ENCODE measurements at regions not wholly inside any gene's neighbourhood (a gene's known extent, or its start where the extent isn't known, plus 50 kb on each side); places are given as distances from the start of the nearest gene placed in this dataset.

DNA sequence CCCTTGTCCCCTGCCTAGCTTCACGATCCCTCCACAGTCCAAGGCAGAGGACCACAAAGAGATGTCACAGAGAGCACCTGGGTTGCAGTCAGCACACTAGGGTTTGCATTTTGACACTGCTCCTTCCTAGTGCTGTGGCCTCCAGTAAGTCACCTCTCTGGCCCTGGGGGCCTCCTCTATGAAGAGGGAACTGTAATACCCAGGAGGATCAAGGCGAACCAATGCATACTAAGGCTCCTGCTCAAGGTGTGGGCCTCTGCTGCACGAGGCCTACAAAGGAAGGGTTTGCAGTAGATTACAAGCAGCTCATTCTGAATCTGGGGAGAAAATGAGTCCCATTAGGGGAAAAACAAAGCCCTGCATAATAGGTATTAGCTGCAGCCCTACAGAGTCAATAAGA, 72.3 kb upstream of the FZD7 start:
- Histone ChIP-seq H3K36me3 (no peaks in the 10 kb centered on the region), H3K9me3 (no peaks in the 10 kb centered on the region), H3K4me3 (no peak overlapping the region), H3K27me3 (no peaks in the 10 kb centered on the region), H3K4me1 (peaks cover under 1% of the 10 kb centered on the region), H3K27ac (no peak overlapping the region)
- DNase-seq (ENCODE audit: extremely low spot score in 2 of 2) = no peak
- TF ChIP-seq POLR2AphosphoS5 (IDR thresholded peaks at IDR 0.05; ENCODE audit: insufficient read depth in 1 of 2, low read depth in 1 of 2) = no peak
- TF ChIP-seq, protein P1, sequence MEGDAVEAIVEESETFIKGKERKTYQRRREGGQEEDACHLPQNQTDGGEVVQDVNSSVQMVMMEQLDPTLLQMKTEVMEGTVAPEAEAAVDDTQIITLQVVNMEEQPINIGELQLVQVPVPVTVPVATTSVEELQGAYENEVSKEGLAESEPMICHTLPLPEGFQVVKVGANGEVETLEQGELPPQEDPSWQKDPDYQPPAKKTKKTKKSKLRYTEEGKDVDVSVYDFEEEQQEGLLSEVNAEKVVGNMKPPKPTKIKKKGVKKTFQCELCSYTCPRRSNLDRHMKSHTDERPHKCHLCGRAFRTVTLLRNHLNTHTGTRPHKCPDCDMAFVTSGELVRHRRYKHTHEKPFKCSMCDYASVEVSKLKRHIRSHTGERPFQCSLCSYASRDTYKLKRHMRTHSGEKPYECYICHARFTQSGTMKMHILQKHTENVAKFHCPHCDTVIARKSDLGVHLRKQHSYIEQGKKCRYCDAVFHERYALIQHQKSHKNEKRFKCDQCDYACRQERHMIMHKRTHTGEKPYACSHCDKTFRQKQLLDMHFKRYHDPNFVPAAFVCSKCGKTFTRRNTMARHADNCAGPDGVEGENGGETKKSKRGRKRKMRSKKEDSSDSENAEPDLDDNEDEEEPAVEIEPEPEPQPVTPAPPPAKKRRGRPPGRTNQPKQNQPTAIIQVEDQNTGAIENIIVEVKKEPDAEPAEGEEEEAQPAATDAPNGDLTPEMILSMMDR (IDR thresholded peaks at IDR 0.05) = no peak
- no peak for TF ChIP-seq POLR2A (IDR thresholded peaks at IDR 0.05)
- intact Hi-C loops (cut with DNase I) = no loop called here

GRCh38 chr2:201962774-201963562, 70.7 kb upstream of the FZD7 start:
- intact Hi-C loops (cut with DNase I) = no loop called here
- DNase-seq (ENCODE audit: extremely low spot score in 2 of 2) = no peak
- H3K9me3 ChIP-seq = no peaks in the 10 kb centered on the region
- H3K27me3 ChIP-seq = no peaks in the 10 kb centered on the region
- TF ChIP-seq POLR2A (IDR thresholded peaks at IDR 0.05) (no peak), POLR2AphosphoS5 (IDR thresholded peaks at IDR 0.05; ENCODE audit: insufficient read depth in 1 of 2, low read depth in 1 of 2) (no peak)
- TF ChIP-seq, protein P1 (IDR thresholded peaks at IDR 0.05) = no peak
- H3K27ac ChIP-seq = no peak overlapping the region
- H3K36me3 ChIP-seq = no peaks in the 10 kb centered on the region
- no peaks in the 10 kb centered on the region for H3K4me1 ChIP-seq
- H3K4me3 ChIP-seq = no peak overlapping the region

DNA sequence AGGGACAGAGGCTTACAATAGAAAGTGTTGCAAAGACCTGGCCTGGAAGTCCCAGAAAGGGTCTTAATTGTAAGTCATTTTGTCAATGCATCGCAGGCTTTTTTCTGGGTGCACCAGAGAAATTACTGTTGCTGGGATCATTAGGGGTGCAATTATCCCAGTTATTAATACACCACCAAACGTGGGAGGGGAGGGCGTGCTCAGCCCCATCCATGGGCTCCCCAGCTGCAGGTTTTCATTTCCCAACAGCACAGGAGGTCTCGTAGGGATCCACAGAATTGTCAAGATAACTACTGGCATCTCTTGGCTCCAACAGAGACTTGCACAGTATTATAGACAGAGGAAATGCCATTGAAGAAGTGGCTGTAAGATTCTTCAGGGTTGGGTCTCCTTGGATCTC, 69.6 kb upstream of the FZD7 start:
- no peak for TF ChIP-seq POLR2AphosphoS5 (IDR thresholded peaks at IDR 0.05; ENCODE audit: insufficient read depth in 1 of 2, low read depth in 1 of 2)
- TF ChIP-seq, protein P1 (IDR thresholded peaks at IDR 0.05) = no peak
- TF ChIP-seq POLR2A (IDR thresholded peaks at IDR 0.05) = no peak
- no peak overlapping the region for H3K4me3 ChIP-seq
- no peaks in the 10 kb centered on the region for H3K4me1 ChIP-seq
- intact Hi-C loops (cut with DNase I) = no loop called here
- no peaks in the 10 kb centered on the region for H3K9me3 ChIP-seq
- no peaks in the 10 kb centered on the region for H3K36me3 ChIP-seq
- H3K27ac ChIP-seq = no peak overlapping the region
- DNase-seq (ENCODE audit: extremely low spot score in 2 of 2) = no peak
- H3K27me3 ChIP-seq = no peaks in the 10 kb centered on the region

DNA sequence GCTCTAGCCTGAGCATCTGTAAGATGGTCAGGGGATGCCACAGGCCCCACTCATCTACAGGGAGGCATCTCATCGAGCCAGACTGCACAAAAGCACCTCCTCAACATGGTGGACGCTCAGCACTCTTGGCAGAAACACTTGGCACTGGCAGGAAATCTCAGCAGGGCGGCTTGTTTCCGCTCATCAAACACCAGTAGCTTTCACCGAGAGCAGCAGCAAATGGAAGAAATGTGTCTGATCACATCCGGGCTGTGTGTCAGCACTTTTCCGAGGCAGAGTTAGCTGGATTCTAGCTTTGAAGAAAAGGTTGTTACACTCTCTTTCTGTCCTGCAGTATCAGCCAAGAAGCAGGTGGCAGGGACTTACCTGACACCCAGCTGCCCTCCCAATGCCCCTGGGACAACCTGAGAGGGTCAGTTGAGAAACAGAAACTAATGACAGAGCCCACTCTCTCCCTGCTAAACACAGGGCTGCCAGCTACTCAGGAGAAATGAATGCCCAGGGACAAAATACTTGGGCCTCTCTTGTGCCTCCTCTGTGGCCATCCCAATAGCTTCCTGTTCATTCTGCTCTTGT, 68.9 kb upstream of the FZD7 start:
- Histone ChIP-seq H3K27me3 (no peaks in the 10 kb centered on the region), H3K4me1 (no peaks in the 10 kb centered on the region), H3K9me3 (no peaks in the 10 kb centered on the region), H3K27ac (no peak overlapping the region), H3K36me3 (no peaks in the 10 kb centered on the region), H3K4me3 (no peak overlapping the region)
- DNase-seq (ENCODE audit: extremely low spot score in 2 of 2) = no peak
- TF ChIP-seq, protein P1 (IDR thresholded peaks at IDR 0.05) = no peak
- TF ChIP-seq POLR2A (IDR thresholded peaks at IDR 0.05) (no peak), POLR2AphosphoS5 (IDR thresholded peaks at IDR 0.05; ENCODE audit: insufficient read depth in 1 of 2, low read depth in 1 of 2) (no peak)
- intact Hi-C loops (cut with DNase I) = no loop called here

DNA sequence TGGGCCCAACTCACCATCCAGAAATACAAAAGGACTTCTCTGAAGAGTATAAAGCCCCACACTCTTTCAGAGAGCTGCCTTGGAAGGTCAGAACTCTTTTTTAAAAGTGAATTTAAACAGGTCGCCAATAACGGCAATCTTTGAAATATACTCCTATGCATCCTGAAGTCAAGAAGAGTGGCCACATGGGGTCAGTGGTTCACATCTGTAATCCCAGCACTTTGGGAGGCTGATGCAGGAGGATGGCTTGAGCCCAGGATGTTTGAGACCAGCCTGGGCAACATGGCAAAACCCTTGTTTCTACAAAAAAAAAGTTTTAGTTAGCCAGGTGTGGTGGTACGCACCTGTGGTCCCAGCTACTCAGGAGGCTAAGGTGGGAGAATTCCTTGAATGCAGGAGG, 68.1 kb upstream of the FZD7 start:
- TF ChIP-seq, protein P1 (IDR thresholded peaks at IDR 0.05) = no peak
- TF ChIP-seq POLR2A (IDR thresholded peaks at IDR 0.05) = no peak
- TF ChIP-seq POLR2AphosphoS5 (IDR thresholded peaks at IDR 0.05; ENCODE audit: insufficient read depth in 1 of 2, low read depth in 1 of 2) = no peak
- H3K27ac ChIP-seq = no peak overlapping the region
- intact Hi-C loops (cut with DNase I) = no loop called here

More for the DNA sequence above, 68.1 kb upstream of the FZD7 start:
- H3K9me3 ChIP-seq = no peaks in the 10 kb centered on the region
- H3K4me3 ChIP-seq = no peak overlapping the region
- no peaks in the 10 kb centered on the region for H3K27me3 ChIP-seq
- H3K36me3 ChIP-seq = no peaks in the 10 kb centered on the region
- DNase-seq (ENCODE audit: extremely low spot score in 2 of 2) = no peak
- no peaks in the 10 kb centered on the region for H3K4me1 ChIP-seq
